ENCODE measurements at regions not wholly inside any gene's neighbourhood (a gene's known extent, or its start where the extent isn't known, plus 50 kb on each side); places are given as distances from the start of the nearest gene placed in this dataset.

DNA sequence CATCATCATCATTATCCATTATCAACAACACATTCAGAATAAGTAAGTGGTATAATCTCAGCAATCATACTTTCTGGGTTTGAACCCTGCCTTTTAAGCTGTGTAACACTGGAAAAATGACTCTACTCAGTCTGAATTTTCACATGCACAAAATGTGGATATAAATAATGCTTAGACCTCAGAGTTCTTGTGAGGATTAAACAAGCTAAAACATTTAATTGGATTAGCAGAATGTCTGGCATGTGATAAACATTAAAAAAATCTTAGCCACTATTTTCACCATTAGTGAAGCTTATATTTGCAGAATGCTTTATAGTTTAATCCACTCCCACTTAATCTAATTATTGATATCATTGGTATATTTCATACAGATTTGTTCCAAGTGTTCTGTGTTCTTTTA, 412.3 kb downstream of the RFC3 start:
- H3K4me3 ChIP-seq (ENCODE audit: low read depth, low read length): no peak overlapping the region
- H3K36me3 ChIP-seq (ENCODE audit: control insufficient read depth in 2 of 2, insufficient read depth in 1 of 2, low read length in 2 of 2): no peaks in the 10 kb centered on the region
- H3K9me3 ChIP-seq (ENCODE audit: control insufficient read depth, insufficient read depth, low read depth, low read length): no peaks in the 10 kb centered on the region
- H3K4me1 ChIP-seq (ENCODE audit: control insufficient read depth, insufficient read depth, low read length): no peaks in the 10 kb centered on the region
- no peak overlapping the region for H3K27ac ChIP-seq (ENCODE audit: extremely low read depth, low read depth, low read length)
- ChIA-PET POLR2A (no interaction called here), CTCF (no interaction called here)
- TF ChIP-seq ZNF324 (tag by site-specific recombination; IDR thresholded peaks at IDR 0.05): no peak
- no peak for TF ChIP-seq ZNF830 (tag by site-specific recombination; IDR thresholded peaks at IDR 0.05; ENCODE audit: low read depth)
- TF ChIP-seq ZNF777 (tag by site-specific recombination; IDR thresholded peaks at IDR 0.05; ENCODE audit: borderline replicate concordance): no peak
- no peak for TF ChIP-seq KLF8 (tag by site-specific recombination; IDR thresholded peaks at IDR 0.05)
- TF ChIP-seq ZNF561 (tag by site-specific recombination; IDR thresholded peaks at IDR 0.05; ENCODE audit: borderline replicate concordance): no peak
- TF ChIP-seq, protein P1, sequence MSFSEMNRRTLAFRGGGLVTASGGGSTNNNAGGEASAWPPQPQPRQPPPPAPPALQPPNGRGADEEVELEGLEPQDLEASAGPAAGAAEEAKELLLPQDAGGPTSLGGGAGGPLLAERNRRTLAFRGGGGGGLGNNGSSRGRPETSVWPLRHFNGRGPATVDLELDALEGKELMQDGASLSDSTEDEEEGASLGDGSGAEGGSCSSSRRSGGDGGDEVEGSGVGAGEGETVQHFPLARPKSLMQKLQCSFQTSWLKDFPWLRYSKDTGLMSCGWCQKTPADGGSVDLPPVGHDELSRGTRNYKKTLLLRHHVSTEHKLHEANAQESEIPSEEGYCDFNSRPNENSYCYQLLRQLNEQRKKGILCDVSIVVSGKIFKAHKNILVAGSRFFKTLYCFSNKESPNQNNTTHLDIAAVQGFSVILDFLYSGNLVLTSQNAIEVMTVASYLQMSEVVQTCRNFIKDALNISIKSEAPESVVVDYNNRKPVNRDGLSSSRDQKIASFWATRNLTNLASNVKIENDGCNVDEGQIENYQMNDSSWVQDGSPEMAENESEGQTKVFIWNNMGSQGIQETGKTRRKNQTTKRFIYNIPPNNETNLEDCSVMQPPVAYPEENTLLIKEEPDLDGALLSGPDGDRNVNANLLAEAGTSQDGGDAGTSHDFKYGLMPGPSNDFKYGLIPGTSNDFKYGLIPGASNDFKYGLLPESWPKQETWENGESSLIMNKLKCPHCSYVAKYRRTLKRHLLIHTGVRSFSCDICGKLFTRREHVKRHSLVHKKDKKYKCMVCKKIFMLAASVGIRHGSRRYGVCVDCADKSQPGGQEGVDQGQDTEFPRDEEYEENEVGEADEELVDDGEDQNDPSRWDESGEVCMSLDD (tag by site-specific recombination; IDR thresholded peaks at IDR 0.05): no peak
- no peak for TF ChIP-seq ZNF37A (tag by site-specific recombination; IDR thresholded peaks at IDR 0.05)

DNA sequence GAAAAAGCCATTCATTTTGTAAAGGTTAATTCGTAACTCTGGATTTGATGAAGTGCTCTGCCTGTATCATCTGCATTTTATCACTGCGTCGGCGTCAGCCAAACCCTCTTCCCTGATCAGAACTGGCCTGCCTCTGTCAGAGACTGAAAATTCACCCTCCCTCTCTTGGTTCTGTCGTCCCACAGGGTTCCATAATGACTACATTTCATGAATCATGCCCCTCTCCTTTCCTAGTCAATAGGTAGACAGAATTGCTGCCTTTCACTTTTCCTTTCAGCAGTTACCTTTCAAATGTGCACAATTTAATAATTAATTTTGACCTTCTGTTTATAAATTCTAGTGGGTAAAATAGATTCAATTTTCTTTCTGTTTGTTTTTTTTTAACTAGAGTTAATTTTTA, 423.4 kb downstream of the RFC3 start:
- ChIA-PET CTCF (no interaction called here), POLR2A (no interaction called here)
- H3K4me3 ChIP-seq (ENCODE audit: low read depth, low read length): no peak overlapping the region

DNA sequence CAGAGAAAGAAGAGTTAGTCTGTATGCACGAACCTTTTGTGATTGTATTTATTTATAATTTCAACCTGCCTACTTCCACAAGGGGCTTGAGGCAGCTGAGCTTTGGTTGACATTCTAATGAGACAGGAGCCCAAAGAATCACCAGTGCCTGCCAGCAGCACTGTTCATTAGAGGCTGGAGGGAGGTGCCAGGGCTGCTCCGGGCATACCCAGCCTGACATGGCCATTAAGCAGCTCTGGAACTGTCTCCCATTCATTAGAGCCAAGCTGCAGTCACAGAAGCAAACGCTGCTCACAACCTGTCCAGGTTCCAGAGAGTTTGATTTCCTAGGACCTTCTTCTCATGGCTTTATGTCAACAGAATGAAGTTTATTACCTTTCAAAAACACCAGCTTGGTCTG, 425.5 kb downstream of the RFC3 start:
- no peak overlapping the region for H3K27ac ChIP-seq (ENCODE audit: extremely low read depth, low read depth, low read length)
- no peaks in the 10 kb centered on the region for H3K9me3 ChIP-seq (ENCODE audit: control insufficient read depth, insufficient read depth, low read depth, low read length)
- CTCF ChIA-PET: no interaction called here
- TF ChIP-seq, protein P2, sequence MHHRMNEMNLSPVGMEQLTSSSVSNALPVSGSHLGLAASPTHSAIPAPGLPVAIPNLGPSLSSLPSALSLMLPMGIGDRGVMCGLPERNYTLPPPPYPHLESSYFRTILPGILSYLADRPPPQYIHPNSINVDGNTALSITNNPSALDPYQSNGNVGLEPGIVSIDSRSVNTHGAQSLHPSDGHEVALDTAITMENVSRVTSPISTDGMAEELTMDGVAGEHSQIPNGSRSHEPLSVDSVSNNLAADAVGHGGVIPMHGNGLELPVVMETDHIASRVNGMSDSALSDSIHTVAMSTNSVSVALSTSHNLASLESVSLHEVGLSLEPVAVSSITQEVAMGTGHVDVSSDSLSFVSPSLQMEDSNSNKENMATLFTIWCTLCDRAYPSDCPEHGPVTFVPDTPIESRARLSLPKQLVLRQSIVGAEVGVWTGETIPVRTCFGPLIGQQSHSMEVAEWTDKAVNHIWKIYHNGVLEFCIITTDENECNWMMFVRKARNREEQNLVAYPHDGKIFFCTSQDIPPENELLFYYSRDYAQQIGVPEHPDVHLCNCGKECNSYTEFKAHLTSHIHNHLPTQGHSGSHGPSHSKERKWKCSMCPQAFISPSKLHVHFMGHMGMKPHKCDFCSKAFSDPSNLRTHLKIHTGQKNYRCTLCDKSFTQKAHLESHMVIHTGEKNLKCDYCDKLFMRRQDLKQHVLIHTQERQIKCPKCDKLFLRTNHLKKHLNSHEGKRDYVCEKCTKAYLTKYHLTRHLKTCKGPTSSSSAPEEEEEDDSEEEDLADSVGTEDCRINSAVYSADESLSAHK (tag by site-specific recombination; IDR thresholded peaks at IDR 0.05): no peak
- TF ChIP-seq ZFP41 (tag by site-specific recombination; IDR thresholded peaks at IDR 0.05; ENCODE audit: borderline replicate concordance) (no peak), GLIS1 (tag by site-specific recombination; IDR thresholded peaks at IDR 0.05) (no peak), SCRT2 (tag by site-specific recombination; IDR thresholded peaks at IDR 0.05) (no peak), ZNF140 (tag by site-specific recombination; IDR thresholded peaks at IDR 0.05) (no peak), ZNF157 (tag by site-specific recombination; IDR thresholded peaks at IDR 0.05) (no peak), KLF10 (tag by site-specific recombination; IDR thresholded peaks at IDR 0.05) (no peak), KLF16 (tag by site-specific recombination; IDR thresholded peaks at IDR 0.05) (no peak)
- TF ChIP-seq, protein P3, sequence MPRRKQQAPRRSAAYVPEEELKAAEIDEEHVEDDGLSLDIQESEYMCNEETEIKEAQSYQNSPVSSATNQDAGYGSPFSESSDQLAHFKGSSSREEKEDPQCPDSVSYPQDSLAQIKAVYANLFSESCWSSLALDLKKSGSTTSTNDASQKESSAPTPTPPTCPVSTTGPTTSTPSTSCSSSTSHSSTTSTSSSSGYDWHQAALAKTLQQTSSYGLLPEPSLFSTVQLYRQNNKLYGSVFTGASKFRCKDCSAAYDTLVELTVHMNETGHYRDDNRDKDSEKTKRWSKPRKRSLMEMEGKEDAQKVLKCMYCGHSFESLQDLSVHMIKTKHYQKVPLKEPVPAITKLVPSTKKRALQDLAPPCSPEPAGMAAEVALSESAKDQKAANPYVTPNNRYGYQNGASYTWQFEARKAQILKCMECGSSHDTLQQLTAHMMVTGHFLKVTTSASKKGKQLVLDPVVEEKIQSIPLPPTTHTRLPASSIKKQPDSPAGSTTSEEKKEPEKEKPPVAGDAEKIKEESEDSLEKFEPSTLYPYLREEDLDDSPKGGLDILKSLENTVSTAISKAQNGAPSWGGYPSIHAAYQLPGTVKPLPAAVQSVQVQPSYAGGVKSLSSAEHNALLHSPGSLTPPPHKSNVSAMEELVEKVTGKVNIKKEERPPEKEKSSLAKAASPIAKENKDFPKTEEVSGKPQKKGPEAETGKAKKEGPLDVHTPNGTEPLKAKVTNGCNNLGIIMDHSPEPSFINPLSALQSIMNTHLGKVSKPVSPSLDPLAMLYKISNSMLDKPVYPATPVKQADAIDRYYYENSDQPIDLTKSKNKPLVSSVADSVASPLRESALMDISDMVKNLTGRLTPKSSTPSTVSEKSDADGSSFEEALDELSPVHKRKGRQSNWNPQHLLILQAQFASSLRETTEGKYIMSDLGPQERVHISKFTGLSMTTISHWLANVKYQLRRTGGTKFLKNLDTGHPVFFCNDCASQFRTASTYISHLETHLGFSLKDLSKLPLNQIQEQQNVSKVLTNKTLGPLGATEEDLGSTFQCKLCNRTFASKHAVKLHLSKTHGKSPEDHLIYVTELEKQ (tag by site-specific recombination; IDR thresholded peaks at IDR 0.05; ENCODE audit: borderline replicate concordance): no peak
- no peaks in the 10 kb centered on the region for H3K36me3 ChIP-seq (ENCODE audit: control insufficient read depth in 2 of 2, insufficient read depth in 1 of 2, low read length in 2 of 2)
- POLR2A ChIA-PET: no interaction called here
- H3K4me1 ChIP-seq (ENCODE audit: control insufficient read depth, insufficient read depth, low read length): no peaks in the 10 kb centered on the region
- H3K4me3 ChIP-seq (ENCODE audit: low read depth, low read length): no peak overlapping the region

More for the DNA sequence above, 423.4 kb downstream of the RFC3 start:
- Histone ChIP-seq H3K9me3 (ENCODE audit: control insufficient read depth, insufficient read depth, low read depth, low read length) (no peaks in the 10 kb centered on the region), H3K36me3 (ENCODE audit: control insufficient read depth in 2 of 2, insufficient read depth in 1 of 2, low read length in 2 of 2) (no peaks in the 10 kb centered on the region), H3K27ac (ENCODE audit: extremely low read depth, low read depth, low read length) (no peak overlapping the region), H3K4me1 (ENCODE audit: control insufficient read depth, insufficient read depth, low read length) (no peaks in the 10 kb centered on the region)
- TF ChIP-seq IKZF3 (tag by site-specific recombination; IDR thresholded peaks at IDR 0.05): no peak
- TF ChIP-seq, protein P4, sequence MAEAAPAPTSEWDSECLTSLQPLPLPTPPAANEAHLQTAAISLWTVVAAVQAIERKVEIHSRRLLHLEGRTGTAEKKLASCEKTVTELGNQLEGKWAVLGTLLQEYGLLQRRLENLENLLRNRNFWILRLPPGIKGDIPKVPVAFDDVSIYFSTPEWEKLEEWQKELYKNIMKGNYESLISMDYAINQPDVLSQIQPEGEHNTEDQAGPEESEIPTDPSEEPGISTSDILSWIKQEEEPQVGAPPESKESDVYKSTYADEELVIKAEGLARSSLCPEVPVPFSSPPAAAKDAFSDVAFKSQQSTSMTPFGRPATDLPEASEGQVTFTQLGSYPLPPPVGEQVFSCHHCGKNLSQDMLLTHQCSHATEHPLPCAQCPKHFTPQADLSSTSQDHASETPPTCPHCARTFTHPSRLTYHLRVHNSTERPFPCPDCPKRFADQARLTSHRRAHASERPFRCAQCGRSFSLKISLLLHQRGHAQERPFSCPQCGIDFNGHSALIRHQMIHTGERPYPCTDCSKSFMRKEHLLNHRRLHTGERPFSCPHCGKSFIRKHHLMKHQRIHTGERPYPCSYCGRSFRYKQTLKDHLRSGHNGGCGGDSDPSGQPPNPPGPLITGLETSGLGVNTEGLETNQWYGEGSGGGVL (tag by site-specific recombination; IDR thresholded peaks at IDR 0.05): no peak
- TF ChIP-seq SP2 (tag by site-specific recombination; IDR thresholded peaks at IDR 0.05): no peak
- TF ChIP-seq ZNF426 (tag by site-specific recombination; IDR thresholded peaks at IDR 0.05): no peak
- TF ChIP-seq ZNF341 (tag by site-specific recombination; IDR thresholded peaks at IDR 0.05; ENCODE audit: low read depth): no peak
